WTC11 (cell line): ENCODE measurements at regions not wholly inside any gene's neighbourhood (a gene's known extent, or its start where the extent isn't known, plus 50 kb on each side); places are given as distances from the start of the nearest gene placed in this dataset.

Experiments used
- ATAC-seq: fragments of 200-7000 bp; cut with Tn5 transposase; 2 replicates; pipeline ENCODE4 v1.10.0; 2021; ENCODE audit warnings: mild to moderate bottlenecking, moderate library complexity
- CTCF ChIA-PET: fragments of 300-600 bp; sonication (Branson Sonifier 250); formaldehyde crosslinking; loops from one replicate; lab custom pipeline; 2021; ENCODE audit warnings: antibody characterized with exemption; lab: Charles Lee
- POLR2A ChIA-PET: fragments of 350-600 bp; sonication (Branson Sonifier 250); formaldehyde crosslinking; loops from one replicate; lab custom pipeline; 2021; ENCODE audit warnings: antibody characterized with exemption; lab: Charles Lee
- DNase-seq: peaks from one replicate; pipeline ENCODE4 v3.0.0; 2021; ENCODE audit warnings: low spot score
- H3K27ac Mint-ChIP-seq: 2 replicates; pipeline ENCODE4 v1.8.0; 2021; ENCODE audit warnings: mixed read lengths
- H3K27me3 Mint-ChIP-seq: 2 replicates; pipeline ENCODE4 v1.8.0; 2021; ENCODE audit warnings: low read depth, mild to moderate bottlenecking, moderate library complexity, mixed read lengths
- H3K36me3 Mint-ChIP-seq: 2 replicates; pipeline ENCODE4 v1.8.0; 2021; ENCODE audit warnings: mixed read lengths
- H3K4me1 Mint-ChIP-seq: 2 replicates; pipeline ENCODE4 v1.8.0; 2022; ENCODE audit warnings: mixed read lengths
- H3K4me3 Mint-ChIP-seq: 2 replicates; pipeline ENCODE4 v1.8.0; 2021; ENCODE audit warnings: mild to moderate bottlenecking, moderate library complexity, mixed read lengths
- H3K9me3 Mint-ChIP-seq: 2 replicates; pipeline ENCODE4 v1.8.0; 2021; ENCODE audit warnings: mixed read lengths
- AR ChIP-seq: fragments of 250-450 bp; sonication (Bioruptor Pico); IDR thresholded peaks from 2 replicates; pipeline ENCODE4 v1.9.0; 2021; ENCODE audit warnings: mild to moderate bottlenecking
- CBFB ChIP-seq: sonication (generic); formaldehyde crosslinking; IDR thresholded peaks from 2 replicates; pipeline ENCODE4 v1.8.1; 2022; ENCODE audit warnings: mild to moderate bottlenecking, low read depth, missing genetic modification reagents
- CREB1 ChIP-seq: sonication (generic); formaldehyde crosslinking; IDR thresholded peaks from 2 replicates; pipeline ENCODE4 v1.8.0; 2023; ENCODE audit warnings: mild to moderate bottlenecking, missing genetic modification reagents
- FOXJ3 ChIP-seq: sonication (generic); formaldehyde crosslinking; IDR thresholded peaks from 2 replicates; pipeline ENCODE4 v1.9.0; 2021; ENCODE audit warnings: missing genetic modification reagents, mild to moderate bottlenecking, borderline replicate concordance
- FOXP1 ChIP-seq: sonication (generic); formaldehyde crosslinking; IDR thresholded peaks from 2 replicates; pipeline ENCODE4 v1.8.0; 2022; ENCODE audit warnings: missing genetic modification reagents, mild to moderate bottlenecking, moderate library complexity, borderline replicate concordance
- FOXP4 ChIP-seq: sonication (generic); formaldehyde crosslinking; IDR thresholded peaks from 2 replicates; pipeline ENCODE4 v1.8.0; 2022; ENCODE audit warnings: mild to moderate bottlenecking, missing genetic modification reagents
- GRHL2 ChIP-seq: fragments of 250-450 bp; sonication (Bioruptor Pico); IDR thresholded peaks from 2 replicates; pipeline ENCODE4 v1.8.0; 2022; ENCODE audit warnings: mild to moderate bottlenecking, moderate library complexity; ENCODE audit not compliant: insufficient replicate concordance, severe bottlenecking
- HMGA2 ChIP-seq: fragments of 250-450 bp; sonication (Bioruptor Pico); IDR thresholded peaks from 2 replicates; pipeline ENCODE4 v1.4.0; 2021; ENCODE audit warnings: mild to moderate bottlenecking, moderate library complexity
- NR1H2 ChIP-seq: sonication (generic); formaldehyde crosslinking; IDR thresholded peaks from 2 replicates; pipeline ENCODE4 v1.9.0; 2021; ENCODE audit warnings: mild to moderate bottlenecking, moderate library complexity, missing genetic modification reagents
- SMAD3 ChIP-seq: sonication (generic); formaldehyde crosslinking; IDR thresholded peaks from 2 replicates; pipeline ENCODE4 v1.8.0; 2022; ENCODE audit warnings: missing genetic modification reagents, mild to moderate bottlenecking, borderline replicate concordance
- ZNF138 ChIP-seq: sonication (generic); formaldehyde crosslinking; conservative IDR thresholded peaks from 2 replicates; pipeline ENCODE4 v1.8.1; 2022; ENCODE audit warnings: mild to moderate bottlenecking, moderate library complexity, missing genetic modification reagents
- ZNF219 ChIP-seq: sonication (generic); formaldehyde crosslinking; IDR thresholded peaks from 2 replicates; pipeline ENCODE4 v1.8.0; 2023; ENCODE audit warnings: missing genetic modification reagents, mild to moderate bottlenecking, borderline replicate concordance
- ZNF317 ChIP-seq: sonication (generic); formaldehyde crosslinking; IDR thresholded peaks from 2 replicates; pipeline ENCODE4 v1.8.1; 2023; ENCODE audit warnings: low read depth, mild to moderate bottlenecking, moderate library complexity, missing genetic modification reagents, borderline replicate concordance
- ZNF396 ChIP-seq: fragments of 250-450 bp; sonication (Bioruptor Pico); IDR thresholded peaks from 2 replicates; pipeline ENCODE4 v1.8.0; 2021; ENCODE audit warnings: mild to moderate bottlenecking, moderate library complexity, borderline replicate concordance
- ZNF416 ChIP-seq: fragments of 250-450 bp; sonication (Bioruptor Pico); IDR thresholded peaks from 2 replicates; pipeline ENCODE4 v1.9.0; 2021; ENCODE audit warnings: mild to moderate bottlenecking, inconsistent platforms
- ZNF671 ChIP-seq: fragments of 250-450 bp; sonication (Bioruptor Pico); IDR thresholded peaks from 2 replicates; pipeline ENCODE4 v1.8.0; 2021; ENCODE audit warnings: mild to moderate bottlenecking
- ZSCAN18 ChIP-seq: fragments of 250-450 bp; sonication (Bioruptor Pico); IDR thresholded peaks from 2 replicates; pipeline ENCODE4 v2.1.2; 2022; ENCODE audit warnings: mild to moderate bottlenecking, moderate library complexity
- TF ChIP-seq, protein P1 (sequence below): sonication (generic); formaldehyde crosslinking; IDR thresholded peaks from 2 replicates; pipeline ENCODE4 v1.8.0; 2023; ENCODE audit warnings: missing genetic modification reagents
- TF ChIP-seq, protein P2 (sequence below): sonication (generic); formaldehyde crosslinking; IDR thresholded peaks from 2 replicates; pipeline ENCODE4 v1.8.1; 2023; ENCODE audit warnings: mild to moderate bottlenecking, missing genetic modification reagents

- TF ChIP-seq AR (CRISPR knock-in tag) (no peak), ZNF317 (CRISPR knock-in tag) (no peak)
These were observed 299.6 kb downstream of the LMX1A start (continued) for GRCh38 chr1:165056914-165057313.

DNA sequence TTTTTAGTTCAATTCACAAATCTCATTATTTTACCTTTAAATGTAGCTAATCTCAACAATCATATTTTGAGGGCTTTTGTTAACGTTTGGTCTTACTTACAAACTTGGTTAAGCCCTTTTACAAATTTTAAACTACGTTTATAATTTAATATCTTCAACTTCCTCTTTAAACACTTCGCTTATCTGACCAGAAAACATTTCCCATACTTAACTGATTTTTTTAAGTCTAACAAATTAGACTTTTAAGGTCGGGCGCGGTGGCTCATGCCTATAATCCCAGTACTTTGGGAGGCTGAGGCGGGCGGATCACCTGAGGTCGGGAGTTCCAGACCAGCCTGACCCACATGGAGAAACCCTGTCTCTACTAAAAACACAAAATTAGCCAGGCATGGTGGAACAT lies 300.9 kb downstream of the LMX1A start:
- no peak overlapping the region for H3K4me3 Mint-ChIP-seq
- no peak for DNase-seq
- peaks cover 1% of the 10 kb centered on the region; the same call in 1 of the 2 replicates for H3K9me3 Mint-ChIP-seq
- peaks cover 18% of the 10 kb centered on the region for H3K4me1 Mint-ChIP-seq
- ATAC-seq, result no peak
- ChIA-PET CTCF (no interaction called here), POLR2A (no interaction called here)
- TF ChIP-seq ZNF219 (CRISPR knock-in tag), result no peak
- no peak for TF ChIP-seq ZSCAN18 (CRISPR knock-in tag)
- TF ChIP-seq GRHL2, result no peak
- TF ChIP-seq HMGA2, result no peak
- TF ChIP-seq, protein P1, sequence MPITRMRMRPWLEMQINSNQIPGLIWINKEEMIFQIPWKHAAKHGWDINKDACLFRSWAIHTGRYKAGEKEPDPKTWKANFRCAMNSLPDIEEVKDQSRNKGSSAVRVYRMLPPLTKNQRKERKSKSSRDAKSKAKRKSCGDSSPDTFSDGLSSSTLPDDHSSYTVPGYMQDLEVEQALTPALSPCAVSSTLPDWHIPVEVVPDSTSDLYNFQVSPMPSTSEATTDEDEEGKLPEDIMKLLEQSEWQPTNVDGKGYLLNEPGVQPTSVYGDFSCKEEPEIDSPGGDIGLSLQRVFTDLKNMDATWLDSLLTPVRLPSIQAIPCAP (CRISPR knock-in tag), result no peak
- no peak for TF ChIP-seq FOXP1
- no peak for TF ChIP-seq SMAD3 (CRISPR knock-in tag)
- no peak for TF ChIP-seq ZNF671
- TF ChIP-seq, protein P2, sequence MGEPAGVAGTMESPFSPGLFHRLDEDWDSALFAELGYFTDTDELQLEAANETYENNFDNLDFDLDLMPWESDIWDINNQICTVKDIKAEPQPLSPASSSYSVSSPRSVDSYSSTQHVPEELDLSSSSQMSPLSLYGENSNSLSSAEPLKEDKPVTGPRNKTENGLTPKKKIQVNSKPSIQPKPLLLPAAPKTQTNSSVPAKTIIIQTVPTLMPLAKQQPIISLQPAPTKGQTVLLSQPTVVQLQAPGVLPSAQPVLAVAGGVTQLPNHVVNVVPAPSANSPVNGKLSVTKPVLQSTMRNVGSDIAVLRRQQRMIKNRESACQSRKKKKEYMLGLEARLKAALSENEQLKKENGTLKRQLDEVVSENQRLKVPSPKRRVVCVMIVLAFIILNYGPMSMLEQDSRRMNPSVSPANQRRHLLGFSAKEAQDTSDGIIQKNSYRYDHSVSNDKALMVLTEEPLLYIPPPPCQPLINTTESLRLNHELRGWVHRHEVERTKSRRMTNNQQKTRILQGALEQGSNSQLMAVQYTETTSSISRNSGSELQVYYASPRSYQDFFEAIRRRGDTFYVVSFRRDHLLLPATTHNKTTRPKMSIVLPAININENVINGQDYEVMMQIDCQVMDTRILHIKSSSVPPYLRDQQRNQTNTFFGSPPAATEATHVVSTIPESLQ (CRISPR knock-in tag), result no peak
- no peak for TF ChIP-seq ZNF138 (CRISPR knock-in tag)
- no peak for TF ChIP-seq ZNF396
- no peak for TF ChIP-seq ZNF416 (CRISPR knock-in tag)
- no peak for TF ChIP-seq FOXP4 (CRISPR knock-in tag)
- no peak for TF ChIP-seq FOXJ3
- TF ChIP-seq CREB1 (CRISPR knock-in tag), result no peak
- TF ChIP-seq NR1H2 (CRISPR knock-in tag), result no peak
- no peak for TF ChIP-seq CBFB (CRISPR knock-in tag)
- TF ChIP-seq, all 79 proteins: peak for 0
- no peak overlapping the region for H3K27ac Mint-ChIP-seq
- peaks cover 15% of the 10 kb centered on the region for H3K27me3 Mint-ChIP-seq
- H3K36me3 Mint-ChIP-seq, result no peaks in the 10 kb centered on the region
